GM23248 (cell line): ENCODE measurements at regions not wholly inside any gene's neighbourhood (a gene's known extent, or its start where the extent isn't known, plus 50 kb on each side); places are given as distances from the start of the nearest gene placed in this dataset.

ENCODE experiments used
- EZH2 ChIP-seq: fragments of 200-600 bp; sonication (generic); IDR thresholded peaks from 2 replicates; pipeline ENCODE4 v1.6.1; 2018; ENCODE audit warnings: antibody characterized with exemption, mild to moderate bottlenecking; ENCODE audit not compliant: insufficient read depth, poor library complexity, severe bottlenecking
- EZH2phosphoT487 ChIP-seq: fragments of 200-600 bp; sonication (generic); IDR thresholded peaks from 2 replicates; pipeline ENCODE4 v1.6.1; 2018; ENCODE audit warnings: antibody characterized with exemption, moderate library complexity, mild to moderate bottlenecking, low read depth; ENCODE audit not compliant: insufficient read depth

GRCh38 chr9:107542411-107543157 lies 53.0 kb upstream of the KLF4 start:
- TF ChIP-seq EZH2 (no peak), EZH2phosphoT487 (no peak)
